ENCODE measurements at regions not wholly inside any gene's neighbourhood (a gene's known extent, or its start where the extent isn't known, plus 50 kb on each side); places are given as distances from the start of the nearest gene placed in this dataset.
A peak's percentile ranks its signal among the peaks of the same experiment; 100 is the strongest.

DNA sequence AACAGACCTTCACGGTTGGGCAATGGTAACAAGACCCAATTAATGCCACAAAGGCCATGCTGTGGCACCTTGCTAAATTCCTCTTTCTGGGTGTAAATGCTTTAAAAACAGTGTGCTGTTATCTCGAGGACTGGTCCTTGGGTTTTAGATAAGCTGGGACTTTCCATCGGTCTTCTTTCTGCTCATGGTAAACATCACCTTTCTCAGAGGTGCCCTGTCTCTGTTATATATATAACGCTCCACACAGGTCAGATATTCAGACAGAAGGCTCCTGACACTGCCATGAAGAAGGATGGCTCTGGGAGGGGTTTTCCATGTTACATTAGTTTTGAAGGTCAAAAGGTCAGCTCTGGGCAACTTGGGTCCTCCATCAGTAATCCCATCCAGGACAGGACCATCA, 151.6 kb downstream of the BBOX1 start:
- DNase-seq (no peak), ATAC-seq (ENCODE audit: low read depth in 2 of 2) (no peak)
- Histone ChIP-seq H3K4me3 (ENCODE audit: low read depth, low read length) (no peak overlapping the region), H3K4me1 (ENCODE audit: control insufficient read depth, insufficient read depth, low read length, poor library complexity, severe bottlenecking) (no peaks in the 10 kb centered on the region), H3K27ac (ENCODE audit: insufficient read depth, low read length, poor library complexity, severe bottlenecking) (no peak overlapping the region), H3K27me3 (ENCODE audit: control insufficient read depth, insufficient read depth, low read length) (peaks cover 1% of the 10 kb centered on the region), H3K36me3 (ENCODE audit: control insufficient read depth, insufficient read depth, low read length) (no peaks in the 10 kb centered on the region), H3K9me3 (ENCODE audit: control insufficient read depth in 2 of 2, low read length in 2 of 2) (no peaks in the 10 kb centered on the region)
- H3K9me3 Mint-ChIP-seq, result no peaks in the 10 kb centered on the region
- peaks cover 33% of the 10 kb centered on the region for H3K27me3 Mint-ChIP-seq
- H3K4me1 Mint-ChIP-seq, result no peaks in the 10 kb centered on the region
- no peak overlapping the region for H3K27ac Mint-ChIP-seq
- H3K36me3 Mint-ChIP-seq, result no peaks in the 10 kb centered on the region
- H3K4me3 Mint-ChIP-seq, result no peak overlapping the region

DNA sequence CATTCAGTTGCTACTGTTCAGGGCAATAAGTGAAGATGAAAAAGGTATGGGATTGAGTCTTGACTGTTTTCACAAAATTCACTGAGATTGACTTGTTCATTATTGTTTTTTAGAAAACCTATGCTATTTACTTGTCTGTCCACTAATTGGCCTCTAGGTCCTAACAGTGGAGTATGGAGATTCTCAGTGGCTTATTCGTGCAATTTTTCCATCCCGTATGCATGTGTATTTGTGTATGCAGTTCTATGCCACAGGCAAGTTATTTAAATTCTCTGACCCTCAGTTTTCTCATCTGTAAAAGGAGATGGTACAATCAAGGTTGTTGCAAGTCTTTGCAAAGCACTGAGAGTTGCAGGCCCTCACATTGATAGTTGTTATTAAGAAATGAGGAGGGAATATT, 151.0 kb downstream of the BBOX1 start:
- no peak overlapping the region for H3K27ac Mint-ChIP-seq

DNA sequence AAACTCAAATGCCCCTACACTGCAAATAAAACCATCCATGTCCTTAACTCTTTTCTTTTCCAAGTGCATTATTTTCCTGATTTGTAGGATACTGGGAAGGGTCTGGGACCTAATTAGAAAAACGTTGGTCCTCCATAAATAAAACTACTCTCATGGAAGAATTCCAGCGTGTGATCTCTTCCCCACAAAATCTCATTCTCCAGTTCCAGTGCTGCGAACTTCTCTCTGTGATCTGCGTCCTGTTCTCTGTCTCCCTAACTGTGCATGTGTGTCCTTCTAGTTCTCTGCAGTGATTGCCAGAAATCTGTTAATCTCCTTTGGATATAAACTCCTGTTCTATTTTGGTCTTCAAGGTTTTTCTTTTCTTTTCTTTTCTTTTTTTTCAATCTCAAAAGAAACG, 148.1 kb downstream of the BBOX1 start:
- Mint-ChIP-seq H3K27me3 (peaks cover 33% of the 10 kb centered on the region), H3K9me3 (no peaks in the 10 kb centered on the region), H3K27ac (no peak overlapping the region), H3K36me3 (no peaks in the 10 kb centered on the region), H3K4me3 (peak overlapping the region in 1 of 4 donors; percentile 52), H3K4me1 (no peaks in the 10 kb centered on the region)
- Histone ChIP-seq H3K4me3 (ENCODE audit: low read depth, low read length) (no peak overlapping the region), H3K27me3 (ENCODE audit: control insufficient read depth, insufficient read depth, low read length) (no peaks in the 10 kb centered on the region), H3K27ac (ENCODE audit: insufficient read depth, low read length, poor library complexity, severe bottlenecking) (no peak overlapping the region), H3K36me3 (ENCODE audit: control insufficient read depth, insufficient read depth, low read length) (no peaks in the 10 kb centered on the region), H3K9me3 (ENCODE audit: control insufficient read depth in 2 of 2, low read length in 2 of 2) (no peaks in the 10 kb centered on the region), H3K4me1 (ENCODE audit: control insufficient read depth, insufficient read depth, low read length, poor library complexity, severe bottlenecking) (no peaks in the 10 kb centered on the region)
- ATAC-seq (ENCODE audit: low read depth in 2 of 2) (no peak), DNase-seq (no peak)

More for the DNA sequence above, 151.0 kb downstream of the BBOX1 start:
- DNase-seq, result no peak
- Histone ChIP-seq H3K4me1 (ENCODE audit: control insufficient read depth, insufficient read depth, low read length, poor library complexity, severe bottlenecking) (no peaks in the 10 kb centered on the region), H3K4me3 (ENCODE audit: low read depth, low read length) (no peak overlapping the region), H3K27ac (ENCODE audit: insufficient read depth, low read length, poor library complexity, severe bottlenecking) (no peak overlapping the region), H3K27me3 (ENCODE audit: control insufficient read depth, insufficient read depth, low read length) (no peaks in the 10 kb centered on the region), H3K36me3 (ENCODE audit: control insufficient read depth, insufficient read depth, low read length) (no peaks in the 10 kb centered on the region), H3K9me3 (ENCODE audit: control insufficient read depth in 2 of 2, low read length in 2 of 2) (no peaks in the 10 kb centered on the region)
- Mint-ChIP-seq H3K4me1 (no peaks in the 10 kb centered on the region), H3K27me3 (peaks cover 33% of the 10 kb centered on the region), H3K4me3 (no peak overlapping the region), H3K36me3 (no peaks in the 10 kb centered on the region), H3K9me3 (no peaks in the 10 kb centered on the region)
- no peak for ATAC-seq (ENCODE audit: low read depth in 2 of 2)

DNA sequence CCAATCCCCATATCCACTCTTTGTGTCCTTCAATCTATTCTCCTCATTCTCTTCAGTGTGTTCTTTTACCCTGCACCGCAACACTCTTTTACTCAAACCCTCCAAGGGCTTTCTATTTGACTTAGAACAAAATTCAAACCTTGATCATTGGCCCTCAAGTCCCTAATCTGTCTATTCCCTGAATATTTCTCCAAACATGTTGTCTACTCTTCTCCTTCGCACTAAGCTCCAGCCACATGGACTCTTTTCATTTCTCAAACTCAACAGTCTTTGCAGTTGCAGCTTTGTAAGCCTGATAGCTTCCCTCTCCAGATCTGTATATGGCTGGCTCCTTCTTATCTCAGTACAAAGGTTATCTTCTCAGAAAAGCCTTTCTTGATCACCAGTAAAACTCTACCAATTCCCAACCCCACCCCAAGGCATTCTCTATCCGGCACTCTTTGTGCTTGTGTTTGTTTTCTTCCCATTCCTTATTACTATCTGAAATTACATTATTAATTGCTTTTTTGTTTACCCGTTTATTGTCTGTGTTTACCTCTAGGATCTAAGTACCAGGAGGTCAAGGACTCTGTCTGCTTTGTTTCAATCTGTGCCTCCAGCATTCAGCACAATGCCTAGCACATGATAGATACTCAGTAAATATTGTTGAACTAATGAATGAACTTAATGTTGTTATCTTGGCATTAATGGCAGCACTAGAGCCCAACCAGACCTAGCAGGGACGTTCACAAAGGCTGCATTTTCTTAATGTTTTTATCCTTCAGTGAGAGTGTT, 147.4 kb downstream of the BBOX1 start:
- no peaks in the 10 kb centered on the region for H3K4me1 Mint-ChIP-seq
- no peaks in the 10 kb centered on the region for H3K36me3 Mint-ChIP-seq
- Histone ChIP-seq H3K36me3 (ENCODE audit: control insufficient read depth, insufficient read depth, low read length) (no peaks in the 10 kb centered on the region), H3K27me3 (ENCODE audit: control insufficient read depth, insufficient read depth, low read length) (no peaks in the 10 kb centered on the region), H3K9me3 (ENCODE audit: control insufficient read depth in 2 of 2, low read length in 2 of 2) (no peaks in the 10 kb centered on the region), H3K27ac (ENCODE audit: insufficient read depth, low read length, poor library complexity, severe bottlenecking) (no peak overlapping the region), H3K4me1 (ENCODE audit: control insufficient read depth, insufficient read depth, low read length, poor library complexity, severe bottlenecking) (no peaks in the 10 kb centered on the region), H3K4me3 (ENCODE audit: low read depth, low read length) (no peak overlapping the region)
- no peaks in the 10 kb centered on the region for H3K9me3 Mint-ChIP-seq
- H3K4me3 Mint-ChIP-seq, result no peak overlapping the region
- no peak for ATAC-seq (ENCODE audit: low read depth in 2 of 2)
- DNase-seq, result no peak
- peaks cover 28% of the 10 kb centered on the region for H3K27me3 Mint-ChIP-seq
- H3K27ac Mint-ChIP-seq, result no peak overlapping the region

DNA sequence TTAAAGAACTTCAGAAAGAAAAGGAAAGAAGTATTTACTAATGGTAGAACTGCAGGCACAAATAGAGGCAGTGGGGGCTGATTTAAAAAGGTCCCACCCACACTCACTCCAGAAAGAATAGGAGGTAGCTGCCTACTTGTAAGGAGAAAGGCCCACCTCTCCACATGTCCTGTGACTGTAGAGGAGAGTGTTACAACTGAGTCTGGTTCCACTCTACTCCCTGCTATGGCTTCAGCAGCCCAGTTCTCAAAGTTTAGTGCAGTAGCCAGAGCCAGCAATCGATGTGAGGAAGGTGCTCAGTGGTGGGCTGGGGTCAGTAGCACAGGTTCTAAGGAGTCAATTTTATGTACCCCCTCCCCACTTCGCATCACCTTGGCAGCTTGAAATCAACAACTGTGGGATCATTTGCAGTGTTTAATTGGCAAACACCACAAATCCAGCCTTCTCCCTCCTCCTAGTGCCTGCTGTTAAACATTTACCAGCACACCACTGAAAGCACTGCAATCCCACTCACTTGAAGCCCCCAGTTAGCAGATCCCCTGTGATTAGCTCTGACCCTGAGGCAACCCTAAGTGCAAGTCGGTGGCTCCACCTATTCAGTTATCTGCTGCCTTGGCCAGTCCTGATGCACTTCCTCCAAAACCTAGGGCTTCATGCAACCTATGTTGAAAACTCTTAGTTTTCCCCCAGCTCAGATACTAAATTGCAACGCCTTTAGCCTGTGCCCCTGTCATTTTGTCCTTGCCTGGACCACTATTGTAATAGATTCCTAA, 146.6 kb downstream of the BBOX1 start:
- Histone ChIP-seq H3K9me3 (ENCODE audit: control insufficient read depth in 2 of 2, low read length in 2 of 2) (no peaks in the 10 kb centered on the region), H3K4me1 (ENCODE audit: control insufficient read depth, insufficient read depth, low read length, poor library complexity, severe bottlenecking) (no peaks in the 10 kb centered on the region), H3K27ac (ENCODE audit: insufficient read depth, low read length, poor library complexity, severe bottlenecking) (no peak overlapping the region), H3K4me3 (ENCODE audit: low read depth, low read length) (no peak overlapping the region), H3K27me3 (ENCODE audit: control insufficient read depth, insufficient read depth, low read length) (no peaks in the 10 kb centered on the region), H3K36me3 (ENCODE audit: control insufficient read depth, insufficient read depth, low read length) (no peaks in the 10 kb centered on the region)
- Mint-ChIP-seq H3K27ac (no peak overlapping the region), H3K4me1 (no peaks in the 10 kb centered on the region), H3K36me3 (no peaks in the 10 kb centered on the region), H3K4me3 (no peak overlapping the region), H3K27me3 (peaks cover 28% of the 10 kb centered on the region), H3K9me3 (no peaks in the 10 kb centered on the region)
- ATAC-seq (ENCODE audit: low read depth in 2 of 2) (no peak), DNase-seq (no peak)

DNA sequence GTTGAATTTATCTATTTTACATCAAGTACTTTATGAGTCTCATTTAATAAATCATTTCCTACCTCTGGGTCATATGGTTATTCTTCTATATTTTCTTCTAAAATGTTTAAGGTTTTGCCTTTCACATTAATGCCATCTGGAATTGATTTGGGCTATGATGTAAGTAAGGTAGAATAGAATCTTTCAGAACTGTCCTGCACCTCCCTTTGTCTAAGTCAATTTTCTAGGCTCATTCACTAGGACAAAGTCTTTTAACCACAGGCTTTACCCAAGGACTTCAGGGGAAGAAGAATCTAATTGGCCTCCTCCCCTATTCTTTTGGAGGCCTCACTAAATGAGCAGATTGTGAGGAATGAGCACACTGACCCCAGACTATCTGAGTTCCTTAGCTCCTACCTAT, 146.0 kb downstream of the BBOX1 start:
- DNase-seq, result no peak
- Mint-ChIP-seq H3K9me3 (no peaks in the 10 kb centered on the region), H3K27me3 (peaks cover 28% of the 10 kb centered on the region), H3K4me3 (no peak overlapping the region), H3K27ac (no peak overlapping the region), H3K36me3 (no peaks in the 10 kb centered on the region), H3K4me1 (no peaks in the 10 kb centered on the region)
- Histone ChIP-seq H3K4me3 (ENCODE audit: low read depth, low read length) (no peak overlapping the region), H3K27me3 (ENCODE audit: control insufficient read depth, insufficient read depth, low read length) (no peaks in the 10 kb centered on the region), H3K4me1 (ENCODE audit: control insufficient read depth, insufficient read depth, low read length, poor library complexity, severe bottlenecking) (no peaks in the 10 kb centered on the region), H3K27ac (ENCODE audit: insufficient read depth, low read length, poor library complexity, severe bottlenecking) (no peak overlapping the region), H3K9me3 (ENCODE audit: control insufficient read depth in 2 of 2, low read length in 2 of 2) (no peaks in the 10 kb centered on the region), H3K36me3 (ENCODE audit: control insufficient read depth, insufficient read depth, low read length) (no peaks in the 10 kb centered on the region)
- no peak for ATAC-seq (ENCODE audit: low read depth in 2 of 2)

DNA sequence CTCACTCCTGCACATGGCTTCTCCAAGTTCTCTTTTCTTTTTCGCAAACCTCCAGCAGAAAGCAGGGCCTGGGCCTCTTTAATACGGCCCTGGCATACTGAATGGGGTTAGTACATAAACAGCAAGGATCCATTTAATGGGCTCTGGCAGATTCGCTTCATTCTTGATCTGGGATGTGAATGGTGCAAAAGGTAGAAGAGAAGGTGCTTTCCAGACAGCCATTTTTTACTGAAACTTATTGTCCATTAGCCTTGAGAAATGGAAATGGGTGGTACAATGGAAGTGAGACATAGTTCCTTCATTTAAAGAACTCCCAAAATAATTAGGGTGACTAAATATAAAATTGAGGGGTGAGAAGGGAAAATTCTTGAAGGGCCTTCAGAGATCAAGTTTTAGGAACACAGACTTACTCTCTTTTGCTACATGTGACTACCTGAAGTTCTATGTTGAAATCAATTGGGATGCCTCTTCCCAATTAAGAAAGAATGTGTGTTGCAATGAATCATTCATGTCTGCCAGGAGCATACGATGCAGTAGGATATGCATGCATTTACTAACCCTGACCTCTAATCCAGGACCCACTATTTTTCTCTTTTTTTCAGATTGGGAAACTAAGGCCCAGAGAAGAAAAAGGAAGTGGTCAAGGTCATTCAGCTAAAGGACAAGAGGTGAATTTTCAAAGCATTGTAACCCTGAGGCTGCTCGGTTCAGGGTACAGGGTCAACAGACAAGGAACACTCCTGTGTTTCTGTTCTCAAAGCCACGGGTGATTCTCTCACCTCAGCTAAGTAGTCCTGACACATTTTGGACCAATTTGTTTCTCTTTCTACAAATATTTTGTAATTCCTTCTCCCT, 144.1 kb downstream of the BBOX1 start:
- Mint-ChIP-seq H3K4me3 (no peak overlapping the region), H3K27ac (no peak overlapping the region), H3K9me3 (no peaks in the 10 kb centered on the region), H3K27me3 (peaks cover 24% of the 10 kb centered on the region), H3K4me1 (no peaks in the 10 kb centered on the region), H3K36me3 (no peaks in the 10 kb centered on the region)
- no peaks in the 10 kb centered on the region for H3K4me1 ChIP-seq (ENCODE audit: control insufficient read depth, insufficient read depth, low read length, poor library complexity, severe bottlenecking)
- H3K27me3 ChIP-seq (ENCODE audit: control insufficient read depth, insufficient read depth, low read length), result no peaks in the 10 kb centered on the region
- H3K4me3 ChIP-seq (ENCODE audit: low read depth, low read length), result no peak overlapping the region
- no peaks in the 10 kb centered on the region for H3K9me3 ChIP-seq (ENCODE audit: control insufficient read depth in 2 of 2, low read length in 2 of 2)
- no peaks in the 10 kb centered on the region for H3K36me3 ChIP-seq (ENCODE audit: control insufficient read depth, insufficient read depth, low read length)
- no peak overlapping the region for H3K27ac ChIP-seq (ENCODE audit: insufficient read depth, low read length, poor library complexity, severe bottlenecking)
- ATAC-seq (ENCODE audit: low read depth in 2 of 2) (no peak), DNase-seq (no peak)

Measured in CD4-positive, CD25-positive, alpha-beta regulatory T cell (primary cell).